Neuronal stem cell (in vitro differentiated cells): ENCODE measurements at regions not wholly inside any gene's neighbourhood (a gene's known extent, or its start where the extent isn't known, plus 50 kb on each side); places are given as distances from the start of the nearest gene placed in this dataset.
A peak's percentile ranks its signal among the peaks of the same experiment; 100 is the strongest.

Source experiments
- DNase-seq: peaks from one replicate; pipeline ENCODE4 v3.0.0-alpha.2; 2013; ENCODE audit warnings: low spot score
- H2AFZ ChIP-seq: one replicate; pipeline ENCODE4 v1.6.1; 2013; ENCODE audit warnings: mild to moderate bottlenecking, low read length, inconsistent platforms
- H2AK5ac ChIP-seq: 2 replicates; pipeline ENCODE4 v1.6.1; 2013; ENCODE audit warnings: low read depth, mild to moderate bottlenecking, inconsistent platforms, low read length, moderate library complexity, mixed read lengths
- H2BK120ac ChIP-seq: 2 replicates; pipeline ENCODE4 v1.6.1; 2013; ENCODE audit warnings: low read depth, mild to moderate bottlenecking, inconsistent platforms, low read length, moderate library complexity, mixed read lengths
- H2BK12ac ChIP-seq: one replicate; pipeline ENCODE4 v1.6.1; 2013; ENCODE audit warnings: low read length, inconsistent platforms
- H2BK15ac ChIP-seq: 2 replicates; pipeline ENCODE4 v1.6.1; 2013; ENCODE audit warnings: mild to moderate bottlenecking, low read length, inconsistent platforms, mixed read lengths
- H2BK5ac ChIP-seq: one replicate; pipeline ENCODE4 v1.6.1; 2013; ENCODE audit warnings: inconsistent platforms, mild to moderate bottlenecking, low read length, moderate library complexity
- H3K14ac ChIP-seq: one replicate; pipeline ENCODE4 v1.6.1; 2013; ENCODE audit warnings: low read length, inconsistent platforms
- H3K18ac ChIP-seq: 2 replicates; pipeline ENCODE4 v1.6.1; 2013; ENCODE audit warnings: low read length, inconsistent platforms
- H3K23ac ChIP-seq: 2 replicates; pipeline ENCODE4 v1.6.1; 2013; ENCODE audit warnings: low read depth, mild to moderate bottlenecking, mixed read lengths, low read length, inconsistent platforms; ENCODE audit not compliant: poor library complexity
- H3K27ac ChIP-seq: replicated peaks from 3 replicates; pipeline ENCODE4 v1.5.1; 2013; ENCODE audit warnings: low read length, inconsistent platforms
- H3K27me3 ChIP-seq, 3 experiments: 2 replicates each; pipeline ENCODE4 v1.6.1; 2013; ENCODE audit warnings: low read length in 3 of 3, mild to moderate bottlenecking in 2 of 3, inconsistent platforms in 1 of 3, low read depth in 1 of 3, mixed read lengths in 1 of 3, moderate library complexity in 1 of 3; ENCODE audit not compliant: control insufficient read depth in 3 of 3, insufficient read depth in 3 of 3
- H3K36me3 ChIP-seq, 2 donors: replicated peaks in 1 of 2; 2 replicates each; pipeline ENCODE4 v1.6.1; 2013; ENCODE audit warnings: low read length in 2 of 2; ENCODE audit not compliant: control insufficient read depth in 2 of 2, insufficient read depth in 2 of 2
- H3K4ac ChIP-seq: 2 replicates; pipeline ENCODE4 v1.6.1; 2013; ENCODE audit warnings: inconsistent platforms, mild to moderate bottlenecking, low read length, moderate library complexity
- H3K4me1 ChIP-seq, 2 donors: 1 replicate in 1 of 2; 2 replicates in 1 of 2; pipeline ENCODE4 v1.6.1; 2013; ENCODE audit warnings: low read length in 2 of 2, low read depth in 1 of 2; ENCODE audit not compliant: control insufficient read depth in 2 of 2, insufficient read depth in 1 of 2
- H3K4me2 ChIP-seq: one replicate; pipeline ENCODE4 v1.6.1; 2013; ENCODE audit warnings: mild to moderate bottlenecking, low read length, inconsistent platforms; ENCODE audit not compliant: insufficient read depth, poor library complexity, severe bottlenecking
- H3K4me3 ChIP-seq, 2 donors: 2 replicates each; pipeline ENCODE4 v1.5.1; 2013; ENCODE audit warnings: low read length in 2 of 2, mild to moderate bottlenecking in 2 of 2, inconsistent platforms in 1 of 2, moderate library complexity in 1 of 2
- H3K79me1 ChIP-seq: one replicate; pipeline ENCODE4 v1.6.1; 2013; ENCODE audit warnings: low read depth, mild to moderate bottlenecking, inconsistent platforms, low read length, moderate library complexity
- H3K9ac ChIP-seq: one replicate; pipeline ENCODE4 v1.6.1; 2013; ENCODE audit warnings: mild to moderate bottlenecking, low read depth, low read length, inconsistent platforms; ENCODE audit not compliant: poor library complexity
- H3K9me3 ChIP-seq, 2 donors: replicated peaks in 1 of 2; 2 replicates each; pipeline versions ENCODE3 to v1.6.1; 2013; ENCODE audit warnings: low read length in 2 of 2, mild to moderate bottlenecking in 2 of 2, inconsistent platforms in 1 of 2, low read depth in 1 of 2, mixed read lengths in 1 of 2, moderate library complexity in 1 of 2; ENCODE audit not compliant: control insufficient read depth in 2 of 2, insufficient read depth in 1 of 2
- H4K8ac ChIP-seq: one replicate; pipeline ENCODE4 v1.6.1; 2013; ENCODE audit warnings: low read depth, mild to moderate bottlenecking, inconsistent platforms, low read length, moderate library complexity
- H4K91ac ChIP-seq: one replicate; pipeline ENCODE4 v1.6.1; 2013; ENCODE audit warnings: low read length, low read depth, mild to moderate bottlenecking, inconsistent platforms; ENCODE audit not compliant: poor library complexity
- WGBS, 2 donors: extraction: QIAGEN DNeasy Blood & Tissue Kit; methylation state at CpG; one replicate each; pipeline ENCODE4 v1.1.7; 2013; ENCODE audit warnings: missing lambda C conversion rate in 2 of 2, mixed read lengths in 1 of 2; ENCODE audit not compliant: insufficient read length in 2 of 2, insufficient replicate concordance in 1 of 2; ENCODE audit errors: extremely low coverage in 2 of 2; 5-methylcytosine and 5-hydroxymethylcytosine counted together

DNA sequence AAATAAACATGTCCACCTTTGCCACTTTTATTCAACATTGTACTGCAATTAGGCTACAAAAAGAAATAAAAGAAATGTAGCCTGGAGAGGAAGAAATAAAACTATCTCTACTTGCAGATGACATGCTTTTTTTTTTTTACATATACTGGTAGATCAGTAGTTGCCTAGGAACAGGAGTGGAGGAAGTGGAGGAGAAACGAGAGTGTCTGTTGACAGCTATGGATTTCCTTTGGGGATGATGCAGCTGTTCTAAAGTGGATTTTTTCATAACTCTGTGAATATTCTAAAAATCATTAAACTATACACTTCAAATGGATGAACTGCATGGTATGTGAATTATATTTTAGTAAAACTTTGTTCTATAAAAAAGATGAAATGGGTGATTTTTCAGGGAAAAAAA, 116.4 kb downstream of the ANAPC4 start:
- H3K4me3 ChIP-seq: no peak overlapping the region
- H2BK5ac ChIP-seq: no peak overlapping the region
- H2AK5ac ChIP-seq: no peak overlapping the region
- no peak overlapping the region for H3K23ac ChIP-seq
- H3K9ac ChIP-seq: no peak overlapping the region
- H3K4me1 ChIP-seq: no peaks in the 10 kb centered on the region
- no peak overlapping the region for H2BK120ac ChIP-seq
- H2BK15ac ChIP-seq: no peak overlapping the region
- H3K79me1 ChIP-seq: no peaks in the 10 kb centered on the region
- no CpG with 5 or more reads among the region's 1 CpG for WGBS, 2 donors
- H3K9me3 ChIP-seq: no peaks in the 10 kb centered on the region
- H3K36me3 ChIP-seq: no peaks in the 10 kb centered on the region
- no peak overlapping the region for H3K27ac ChIP-seq
- no peak overlapping the region for H4K91ac ChIP-seq
- DNase-seq: no peak
- no peak overlapping the region for H3K4me2 ChIP-seq
- no peak overlapping the region for H3K14ac ChIP-seq
- H2BK12ac ChIP-seq: no peak overlapping the region
- H3K27me3 ChIP-seq: no peaks in the 10 kb centered on the region
- no peak overlapping the region for H4K8ac ChIP-seq
- H3K4ac ChIP-seq: no peak overlapping the region
- H2AFZ ChIP-seq: no peak overlapping the region
- no peak overlapping the region for H3K18ac ChIP-seq

DNA sequence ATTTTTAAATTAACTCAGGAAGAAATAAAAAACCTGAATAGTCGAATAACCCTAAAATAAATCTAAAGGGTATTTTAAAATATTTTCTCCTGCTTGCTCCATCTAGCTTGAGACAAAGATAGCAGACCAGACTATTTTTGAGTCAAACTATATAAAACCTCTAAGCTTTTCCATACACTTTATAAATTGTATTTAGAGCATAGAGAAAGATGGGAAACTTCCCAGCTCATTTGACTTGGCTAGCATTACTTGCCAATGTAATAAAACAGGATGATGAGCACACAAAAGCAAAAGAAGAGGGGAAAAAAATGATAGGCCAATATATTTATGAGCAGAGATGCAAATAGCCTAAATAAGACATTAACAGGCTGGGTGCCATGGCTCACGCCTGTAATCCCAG, 117.1 kb downstream of the ANAPC4 start:
- Histone ChIP-seq H2AFZ (no peak overlapping the region), H3K9ac (no peak overlapping the region), H4K91ac (no peak overlapping the region), H3K36me3 (no peaks in the 10 kb centered on the region), H3K9me3 (no peaks in the 10 kb centered on the region), H3K23ac (no peak overlapping the region), H3K79me1 (no peaks in the 10 kb centered on the region), H3K4me2 (no peak overlapping the region), H4K8ac (no peak overlapping the region), H3K18ac (no peak overlapping the region), H3K27me3 (no peaks in the 10 kb centered on the region), H2AK5ac (no peak overlapping the region), H3K4me1 (no peaks in the 10 kb centered on the region), H3K4ac (no peak overlapping the region), H2BK15ac (no peak overlapping the region), H3K4me3 (no peak overlapping the region), H3K14ac (no peak overlapping the region), H3K27ac (no peak overlapping the region), H2BK5ac (no peak overlapping the region), H2BK120ac (no peak overlapping the region), H2BK12ac (no peak overlapping the region)
- DNase-seq: no peak
- WGBS, 2 donors: no CpG with 5 or more reads among the region's 2 CpGs

DNA sequence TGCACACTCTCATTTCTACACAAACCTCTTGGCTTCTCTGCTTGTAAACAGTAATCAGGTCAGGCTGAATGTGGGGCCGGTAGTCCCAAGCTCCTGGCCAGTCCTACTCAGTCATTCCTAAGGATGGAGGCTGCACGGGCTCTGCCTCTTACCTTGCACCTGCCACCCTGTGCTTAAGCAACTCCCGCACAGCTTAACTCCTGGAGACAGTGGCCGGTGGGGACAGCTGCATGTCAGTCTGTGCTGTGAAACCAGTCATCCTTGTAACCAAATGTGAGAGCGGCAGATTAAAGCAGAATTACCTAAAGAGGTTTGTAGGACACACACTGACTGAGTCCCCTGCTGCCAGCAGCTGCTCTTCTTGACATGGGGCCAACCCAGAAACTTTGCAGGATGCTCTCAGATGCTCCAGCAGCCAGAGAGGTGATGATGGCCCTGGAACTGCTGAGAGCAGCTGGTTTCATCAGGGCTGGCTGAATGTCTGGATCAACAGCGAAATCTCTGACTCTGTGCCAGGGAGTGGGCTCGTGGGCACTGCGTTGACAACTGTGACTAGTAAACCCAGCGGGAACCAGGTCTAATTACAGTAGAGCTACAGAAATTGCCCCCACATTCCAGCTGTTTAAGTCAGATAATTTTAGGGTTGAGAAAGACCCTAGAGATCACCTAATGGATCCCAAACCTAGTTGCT, 123.7 kb downstream of the ANAPC4 start:
- WGBS, 2 donors: no CpG with 5 or more reads among the region's 9 CpGs
- Histone ChIP-seq H2BK5ac (no peak overlapping the region), H2BK12ac (no peak overlapping the region), H4K91ac (no peak overlapping the region), H3K36me3 (no peaks in the 10 kb centered on the region), H3K4me2 (no peak overlapping the region), H3K14ac (no peak overlapping the region), H3K27me3 (no peaks in the 10 kb centered on the region), H3K18ac (peak overlapping the region; percentile 27), H3K4me1 (peaks cover 0 to 2% of the 10 kb centered on the region in 2 donors), H3K4me3 (no peak overlapping the region), H3K79me1 (no peaks in the 10 kb centered on the region), H2BK15ac (peak overlapping the region; percentile 2), H2AFZ (no peak overlapping the region), H3K27ac (no peak overlapping the region), H4K8ac (no peak overlapping the region), H2BK120ac (no peak overlapping the region), H2AK5ac (peak overlapping the region; percentile 26), H3K23ac (no peak overlapping the region), H3K9me3 (no peaks in the 10 kb centered on the region), H3K9ac (no peak overlapping the region), H3K4ac (no peak overlapping the region)
- no peak for DNase-seq

DNA sequence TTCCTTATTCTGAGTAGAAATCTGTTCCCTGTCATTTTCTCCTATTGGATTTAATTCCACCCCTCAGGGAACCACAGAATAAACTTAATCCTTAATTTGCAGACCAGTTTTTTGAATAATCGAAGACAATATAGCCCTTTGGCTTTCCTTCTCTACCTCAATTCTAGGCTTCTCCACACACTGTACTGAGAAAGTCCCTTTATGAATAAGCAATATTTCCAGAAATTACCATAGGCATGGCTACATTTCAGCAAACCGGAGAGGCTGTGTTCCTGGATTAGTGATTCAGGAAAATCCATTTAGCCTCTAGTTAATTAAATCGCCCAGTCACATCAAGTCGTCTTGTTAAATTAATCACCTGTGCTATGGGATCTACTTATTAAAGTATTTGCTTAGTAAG, 125.1 kb downstream of the ANAPC4 start:
- H2BK15ac ChIP-seq: no peak overlapping the region
- no peak overlapping the region for H2AK5ac ChIP-seq
- H3K18ac ChIP-seq: no peak overlapping the region
- H4K8ac ChIP-seq: no peak overlapping the region
- H3K4me2 ChIP-seq: no peak overlapping the region
- no peaks in the 10 kb centered on the region for H3K27me3 ChIP-seq
- H2BK5ac ChIP-seq: no peak overlapping the region
- peaks cover 0 to 3% of the 10 kb centered on the region in 2 donors for H3K9me3 ChIP-seq
- no peak for DNase-seq
- H3K36me3 ChIP-seq: no peaks in the 10 kb centered on the region
- H2BK120ac ChIP-seq: no peak overlapping the region
- WGBS, 2 donors: no CpG with 5 or more reads among the region's 4 CpGs
- no peak overlapping the region for H4K91ac ChIP-seq
- no peak overlapping the region for H3K14ac ChIP-seq
- H3K4me3 ChIP-seq: no peak overlapping the region
- no peak overlapping the region for H3K27ac ChIP-seq
- no peak overlapping the region for H3K23ac ChIP-seq
- no peaks in the 10 kb centered on the region for H3K79me1 ChIP-seq
- H3K4ac ChIP-seq: no peak overlapping the region
- H3K4me1 ChIP-seq: peaks cover 0 to 2% of the 10 kb centered on the region in 2 donors
- no peak overlapping the region for H3K9ac ChIP-seq
- H2BK12ac ChIP-seq: no peak overlapping the region
- H2AFZ ChIP-seq: no peak overlapping the region
